ENCODE measurements at regions not wholly inside any gene's neighbourhood (a gene's known extent, or its start where the extent isn't known, plus 50 kb on each side); places are given as distances from the start of the nearest gene placed in this dataset.

- Histone ChIP-seq H3K4me3 (ENCODE audit: low read length) (no peak overlapping the region), H3K36me3 (ENCODE audit: insufficient read depth, low read length) (no peaks in the 10 kb centered on the region), H3K9me3 (ENCODE audit: insufficient read depth, low read depth, low read length) (no peaks in the 10 kb centered on the region), H3K9ac (ENCODE audit: low read depth, low read length) (no peak overlapping the region), H3K27ac (ENCODE audit: low read depth, low read length) (no peak overlapping the region), H3K4me1 (ENCODE audit: insufficient read depth, low read length) (peaks cover 23% of the 10 kb centered on the region; the same call in 1 of the 2 replicates), H3K27me3 (ENCODE audit: insufficient read depth, low read length) (no peaks in the 10 kb centered on the region)
- WGBS, result 89% methylated on average over 42 of the region's 42 CpGs
Measured at GRCh38 chr11:70885281-70886231, 366.8 kb downstream of the SHANK2 start.

DNA sequence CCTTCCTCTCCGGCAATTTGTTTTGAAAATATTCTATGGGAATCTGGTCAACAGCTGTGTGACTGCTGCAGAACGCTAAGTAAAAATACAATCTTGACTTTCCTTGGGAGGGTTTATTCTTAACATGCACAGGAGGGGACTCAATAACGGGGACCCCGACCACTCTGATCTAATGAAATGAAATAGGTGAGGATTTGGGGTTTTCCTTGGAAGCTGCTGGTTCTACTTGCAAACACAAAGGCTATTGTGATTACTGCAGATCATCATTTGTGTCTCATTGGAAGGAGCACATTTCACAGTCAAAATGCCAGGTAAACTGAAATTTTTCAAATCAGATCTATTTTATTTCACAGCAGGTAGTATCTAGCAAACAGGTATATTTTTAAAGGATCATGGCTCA lies 366.1 kb downstream of the SHANK2 start:
- WGBS, result 93% methylated on average over 4 of the region's 4 CpGs
- H3K27ac ChIP-seq (ENCODE audit: low read depth, low read length), result no peak overlapping the region
- H3K4me3 ChIP-seq (ENCODE audit: low read length), result no peak overlapping the region
- no peaks in the 10 kb centered on the region for H3K36me3 ChIP-seq (ENCODE audit: insufficient read depth, low read length)
- H3K9me3 ChIP-seq (ENCODE audit: insufficient read depth, low read depth, low read length), result no peaks in the 10 kb centered on the region
- no peak overlapping the region for H3K9ac ChIP-seq (ENCODE audit: low read depth, low read length)
- H3K4me1 ChIP-seq (ENCODE audit: insufficient read depth, low read length), result peaks cover 23% of the 10 kb centered on the region; the same call in 1 of the 2 replicates
- H3K27me3 ChIP-seq (ENCODE audit: insufficient read depth, low read length), result no peaks in the 10 kb centered on the region

- no peaks in the 10 kb centered on the region for H3K27me3 ChIP-seq (ENCODE audit: insufficient read depth, low read length)
- H3K4me1 ChIP-seq (ENCODE audit: insufficient read depth, low read length), result peaks cover 28% of the 10 kb centered on the region; the same call in 1 of the 2 replicates
- H3K36me3 ChIP-seq (ENCODE audit: insufficient read depth, low read length), result no peaks in the 10 kb centered on the region
- no peak overlapping the region; the same call in 1 of the 2 replicates for H3K9ac ChIP-seq (ENCODE audit: low read depth, low read length)
- H3K9me3 ChIP-seq (ENCODE audit: insufficient read depth, low read depth, low read length), result no peaks in the 10 kb centered on the region
- WGBS, result 90% methylated on average over 21 of the region's 21 CpGs
- H3K27ac ChIP-seq (ENCODE audit: low read depth, low read length), result peak overlapping the region; percentile 31; the same call in 1 of the 2 replicates
- H3K4me3 ChIP-seq (ENCODE audit: low read length), result no peak overlapping the region
Measured at GRCh38 chr11:70886676-70887541, 365.5 kb downstream of the SHANK2 start.

- WGBS, result 43% methylated on average over 1 of the region's 2 CpGs
Measured at GRCh38 chr11:70887542-70887827, 364.9 kb downstream of the SHANK2 start.

GRCh38 chr11:70888061-70888460 lies 364.3 kb downstream of the SHANK2 start:
- H3K4me1 ChIP-seq (ENCODE audit: insufficient read depth, low read length), result peaks cover 33% of the 10 kb centered on the region; the same call in 1 of the 2 replicates
- H3K4me3 ChIP-seq (ENCODE audit: low read length), result no peak overlapping the region
- no peaks in the 10 kb centered on the region for H3K36me3 ChIP-seq (ENCODE audit: insufficient read depth, low read length)
- H3K27me3 ChIP-seq (ENCODE audit: insufficient read depth, low read length), result no peaks in the 10 kb centered on the region
- no peak overlapping the region; the same call in 1 of the 2 replicates for H3K9ac ChIP-seq (ENCODE audit: low read depth, low read length)
- no peak overlapping the region; the same call in 1 of the 2 replicates for H3K27ac ChIP-seq (ENCODE audit: low read depth, low read length)
- H3K9me3 ChIP-seq (ENCODE audit: insufficient read depth, low read depth, low read length), result no peaks in the 10 kb centered on the region
- WGBS, result 92% methylated on average over 6 of the region's 6 CpGs

More at GRCh38 chr11:70887542-70887827, 364.9 kb downstream of the SHANK2 start:
- Histone ChIP-seq H3K4me3 (ENCODE audit: low read length) (no peak overlapping the region), H3K4me1 (ENCODE audit: insufficient read depth, low read length) (peaks cover 33% of the 10 kb centered on the region; the same call in 1 of the 2 replicates), H3K9ac (ENCODE audit: low read depth, low read length) (no peak overlapping the region), H3K36me3 (ENCODE audit: insufficient read depth, low read length) (no peaks in the 10 kb centered on the region), H3K27me3 (ENCODE audit: insufficient read depth, low read length) (no peaks in the 10 kb centered on the region), H3K27ac (ENCODE audit: low read depth, low read length) (no peak overlapping the region), H3K9me3 (ENCODE audit: insufficient read depth, low read depth, low read length) (no peaks in the 10 kb centered on the region)

- no peaks in the 10 kb centered on the region for H3K9me3 ChIP-seq (ENCODE audit: insufficient read depth, low read depth, low read length)
- 87% methylated on average over 13 of the region's 13 CpGs for WGBS
- no peaks in the 10 kb centered on the region for H3K36me3 ChIP-seq (ENCODE audit: insufficient read depth, low read length)
- H3K4me1 ChIP-seq (ENCODE audit: insufficient read depth, low read length), result peaks cover 33% of the 10 kb centered on the region; the same call in 1 of the 2 replicates
- no peak overlapping the region for H3K9ac ChIP-seq (ENCODE audit: low read depth, low read length)
- no peak overlapping the region for H3K27ac ChIP-seq (ENCODE audit: low read depth, low read length)
- H3K4me3 ChIP-seq (ENCODE audit: low read length), result no peak overlapping the region
- H3K27me3 ChIP-seq (ENCODE audit: insufficient read depth, low read length), result no peaks in the 10 kb centered on the region
Measured at GRCh38 chr11:70889411-70889810, 363.0 kb downstream of the SHANK2 start.

GRCh38 chr11:70891844-70892380 lies 360.5 kb downstream of the SHANK2 start:
- Histone ChIP-seq H3K9me3 (ENCODE audit: insufficient read depth, low read depth, low read length) (no peaks in the 10 kb centered on the region), H3K9ac (ENCODE audit: low read depth, low read length) (no peak overlapping the region)
- WGBS, result 70% methylated on average over 8 of the region's 9 CpGs

DNA sequence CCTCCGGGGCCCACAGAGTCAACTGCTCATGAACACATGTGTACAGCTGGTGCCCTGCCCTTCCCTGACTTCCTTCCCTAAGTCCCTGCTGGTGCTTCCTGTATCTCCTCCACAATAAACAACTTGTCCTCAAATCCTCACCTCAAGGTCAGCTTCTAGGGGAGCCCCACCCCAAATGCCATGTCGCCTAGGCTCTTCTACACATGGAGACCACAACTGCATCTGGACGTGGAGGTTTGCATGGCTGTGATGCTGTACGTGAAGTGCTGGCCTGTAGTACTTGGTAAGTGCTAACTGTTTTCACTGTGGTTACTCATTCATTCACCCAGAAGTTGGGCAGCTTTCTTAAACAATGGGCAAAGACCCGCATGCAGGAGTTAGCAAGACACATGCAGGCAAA lies 359.5 kb downstream of the SHANK2 start:
- no peaks in the 10 kb centered on the region for H3K36me3 ChIP-seq (ENCODE audit: insufficient read depth, low read length)
- WGBS, result 92% methylated on average over 5 of the region's 5 CpGs
- H3K9ac ChIP-seq (ENCODE audit: low read depth, low read length), result no peak overlapping the region
- H3K4me3 ChIP-seq (ENCODE audit: low read length), result no peak overlapping the region
- no peaks in the 10 kb centered on the region for H3K27me3 ChIP-seq (ENCODE audit: insufficient read depth, low read length)
- H3K9me3 ChIP-seq (ENCODE audit: insufficient read depth, low read depth, low read length), result peaks cover 8% of the 10 kb centered on the region
- H3K27ac ChIP-seq (ENCODE audit: low read depth, low read length), result no peak overlapping the region
- peaks cover 12% of the 10 kb centered on the region; the same call in 1 of the 2 replicates for H3K4me1 ChIP-seq (ENCODE audit: insufficient read depth, low read length)

More at GRCh38 chr11:70891844-70892380, 360.5 kb downstream of the SHANK2 start:
- Histone ChIP-seq H3K27ac (ENCODE audit: low read depth, low read length) (no peak overlapping the region), H3K4me3 (ENCODE audit: low read length) (no peak overlapping the region), H3K36me3 (ENCODE audit: insufficient read depth, low read length) (no peaks in the 10 kb centered on the region), H3K4me1 (ENCODE audit: insufficient read depth, low read length) (peaks cover 22% of the 10 kb centered on the region; the same call in 1 of the 2 replicates), H3K27me3 (ENCODE audit: insufficient read depth, low read length) (no peaks in the 10 kb centered on the region)

DNA sequence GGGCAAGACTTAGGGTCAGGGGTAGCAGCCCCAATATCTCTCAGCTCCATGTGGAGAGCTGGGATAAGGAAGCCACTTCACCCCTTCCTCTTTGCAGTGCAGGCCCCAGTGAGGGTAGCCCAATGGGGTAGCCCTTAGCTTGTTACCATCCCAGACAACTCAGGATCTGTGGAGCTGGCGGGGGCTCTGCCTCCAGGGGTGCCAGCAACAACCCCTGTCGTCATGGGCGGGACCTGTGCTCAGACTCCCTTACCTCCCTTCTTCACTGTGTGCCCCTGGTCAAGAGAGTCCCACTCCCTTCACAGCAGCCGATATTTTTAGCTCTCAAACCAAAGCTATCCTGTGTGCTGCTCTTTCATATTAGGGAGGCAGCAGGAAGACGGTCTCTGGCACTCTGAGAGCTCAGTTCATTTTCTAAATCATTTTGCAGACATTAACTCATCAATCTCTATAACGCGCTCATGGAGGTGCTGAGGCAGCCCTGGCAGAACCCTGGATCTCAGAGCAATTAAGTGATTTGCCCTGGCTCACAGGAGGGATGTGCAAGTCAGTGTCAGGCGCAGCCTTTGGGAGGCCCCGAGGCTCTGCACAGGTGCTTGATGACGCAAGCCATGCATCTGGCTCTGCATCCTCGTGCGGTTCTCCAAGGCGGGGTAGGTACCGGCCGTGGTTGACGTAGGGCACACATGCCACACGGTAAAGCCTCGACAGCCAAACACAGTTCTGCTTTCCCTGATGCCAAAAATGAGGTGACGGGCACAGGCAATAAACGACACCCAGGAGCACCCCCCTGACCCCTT lies 357.6 kb downstream of the SHANK2 start:
- 90% methylated on average over 20 of the region's 20 CpGs for whole genome bisulfite sequencing
- H3K27me3 ChIP-seq (ENCODE audit: insufficient read depth, low read length), result no peaks in the 10 kb centered on the region
- peaks cover 10% of the 10 kb centered on the region; the same call in 1 of the 2 replicates for H3K4me1 ChIP-seq (ENCODE audit: insufficient read depth, low read length)
- H3K9me3 ChIP-seq (ENCODE audit: insufficient read depth, low read depth, low read length), result peaks cover 10% of the 10 kb centered on the region
- H3K36me3 ChIP-seq (ENCODE audit: insufficient read depth, low read length), result no peaks in the 10 kb centered on the region
- H3K4me3 ChIP-seq (ENCODE audit: low read length), result no peak overlapping the region
- no peak overlapping the region for H3K9ac ChIP-seq (ENCODE audit: low read depth, low read length)
- H3K27ac ChIP-seq (ENCODE audit: low read depth, low read length), result no peak overlapping the region

DNA sequence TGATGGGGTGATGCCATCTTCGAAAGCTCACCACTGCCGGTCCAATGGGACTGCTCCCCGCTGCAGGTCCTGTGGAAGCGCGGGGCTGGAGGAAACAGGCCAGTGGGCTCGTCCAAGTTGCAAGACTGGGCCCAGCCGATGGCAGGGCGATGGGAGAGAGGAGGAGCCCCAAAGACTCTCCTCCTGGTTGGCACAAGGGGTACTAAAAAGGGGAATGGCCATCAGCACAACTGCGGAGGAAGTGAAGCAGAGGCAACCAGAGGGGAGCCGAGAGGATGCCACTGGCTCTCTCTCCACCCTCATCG lies 357.1 kb downstream of the SHANK2 start:
- WGBS, result 93% methylated on average over 11 of the region's 11 CpGs
- Histone ChIP-seq H3K27me3 (ENCODE audit: insufficient read depth, low read length) (no peaks in the 10 kb centered on the region), H3K36me3 (ENCODE audit: insufficient read depth, low read length) (no peaks in the 10 kb centered on the region), H3K9ac (ENCODE audit: low read depth, low read length) (no peak overlapping the region), H3K27ac (ENCODE audit: low read depth, low read length) (no peak overlapping the region), H3K4me3 (ENCODE audit: low read length) (no peak overlapping the region), H3K9me3 (ENCODE audit: insufficient read depth, low read depth, low read length) (peaks cover 10% of the 10 kb centered on the region), H3K4me1 (ENCODE audit: insufficient read depth, low read length) (peaks cover 10% of the 10 kb centered on the region; the same call in 1 of the 2 replicates)
